Transverse colon (tissue), 4 donors: ENCODE measurements at regions not wholly inside any gene's neighbourhood (a gene's known extent, or its start where the extent isn't known, plus 50 kb on each side); places are given as distances from the start of the nearest gene placed in this dataset.
A peak's percentile ranks its signal among the peaks of the same experiment; 100 is the strongest.

ENCODE experiments used
- DNase-seq: peaks from one replicate; pipeline ENCODE4 v3.0.0-alpha.2; 2019
- H3K27ac ChIP-seq, 4 donors: fragments of 200-600 bp; sonication (generic); 2 replicates each; pipeline ENCODE4 v1.5.1; 2016 to 2018; ENCODE audit warnings: inconsistent platforms in 4 of 4
- H3K27me3 ChIP-seq: fragments of 200-600 bp; sonication (generic); 2 replicates; pipeline ENCODE4 v1.5.1; 2017; ENCODE audit warnings: inconsistent platforms
- H3K36me3 ChIP-seq, 4 donors: fragments of 200-600 bp; sonication (generic); 2 replicates each; pipeline ENCODE4 v1.5.1; 2017 to 2019; ENCODE audit warnings: inconsistent platforms in 4 of 4
- H3K4me1 ChIP-seq, 4 donors: fragments of 200-600 bp; sonication (generic); 2 replicates each; pipeline ENCODE4 v1.5.1; 2017 to 2020; ENCODE audit warnings: inconsistent platforms in 4 of 4
- H3K4me3 ChIP-seq, 4 donors: fragments of 200-600 bp; sonication (generic); 1 replicate in 1 of 4; 2 replicates in 3 of 4; pipeline versions ENCODE4 v1.5.1 to v1.6.1; 2017 to 2019; ENCODE audit warnings: inconsistent platforms in 4 of 4
- H3K9me3 ChIP-seq, 2 donors: fragments of 200-600 bp; sonication (generic); 2 replicates each; pipeline ENCODE4 v1.5.1; 2017 to 2019; ENCODE audit warnings: inconsistent platforms in 2 of 2
- CTCF ChIP-seq, 5 experiments: fragments of 200-600 bp in 3 of 5; fragments of 450-650 bp in 2 of 5; sonication (generic) in 3 of 5; IDR thresholded peaks; 1 replicate in 2 of 5; 2 replicates in 3 of 5; pipeline ENCODE4 v1.5.1; 2016 to 2017; ENCODE audit warnings: antibody characterized with exemption in 5 of 5, inconsistent platforms in 3 of 5, mild to moderate bottlenecking in 2 of 5, moderate library complexity in 1 of 5
- EP300 ChIP-seq: sonication (generic); formaldehyde crosslinking; IDR thresholded peaks from one replicate; pipeline ENCODE4 v1.6.1; 2017; ENCODE audit warnings: antibody characterized with exemption, low read depth
- POLR2A ChIP-seq: fragments of 450-650 bp; IDR thresholded peaks from one replicate; pipeline ENCODE4 v1.6.1; 2016; ENCODE audit warnings: antibody characterized with exemption, mild to moderate bottlenecking, moderate library complexity
- POLR2AphosphoS5 ChIP-seq, 3 donors: sonication (generic); formaldehyde crosslinking; IDR thresholded peaks; one replicate each; pipeline ENCODE4 v1.6.1; 2016; ENCODE audit warnings: antibody characterized with exemption in 3 of 3
- whole genome bisulfite sequencing, 2 donors: methylation state at CpG; one replicate each; pipeline ENCODE4 v1.1.5; 2018; ENCODE audit warnings: low coverage in 1 of 2; 5-methylcytosine and 5-hydroxymethylcytosine counted together
- in situ Hi-C, 4 donors: fragments of 200-750 bp; cut with MboI; loops; one replicate each; pipeline versions ENCODE4 v1.15.0 to v1.15.1; 2017; ENCODE audit warnings: low sequenced_read_pairs in 3 of 4, low pct_ligation_motif_present in 1 of 4, low pct_unique_long_range_greater_than_20kb in 1 of 4
- intact Hi-C: fragments of 100-400 bp; cut with DNase I; formaldehyde crosslinking; loops from one replicate; pipeline ENCODE4 v1.15.1; 2023; ENCODE audit warnings: low total_unique reads

GRCh38 chr5:15009420-15009819 is 137.8 kb upstream of the ANKH start:
- no peak overlapping the region for H3K4me3 ChIP-seq
- H3K27ac ChIP-seq, result peak overlapping the region; percentile 76 to 81 (median 78)
- in situ Hi-C loops (loop anchor here (10.0 to 25.0 kb wide), 6 partner anchors 55 to 1022 kb away; partner anchors contain the start of gene ANKH (in 1 of the 4)), intact Hi-C loops (no loop called here)
- DNase-seq, result no peak
- no peaks in the 10 kb centered on the region for H3K36me3 ChIP-seq
- no peaks in the 10 kb centered on the region for H3K9me3 ChIP-seq
- no peak for TF ChIP-seq CTCF (IDR thresholded peaks at IDR 0.05)
- peak; percentile 16 to 61 (median 57) for TF ChIP-seq POLR2AphosphoS5 (IDR thresholded peaks at IDR 0.05)
- peaks cover 13 to 38% (median 26%) of the 10 kb centered on the region in 4 donors for H3K4me1 ChIP-seq
- WGBS, 2 donors, result 26 to 34% methylated on average over 3 of the region's 3 CpGs
- no peaks in the 10 kb centered on the region for H3K27me3 ChIP-seq

DNA sequence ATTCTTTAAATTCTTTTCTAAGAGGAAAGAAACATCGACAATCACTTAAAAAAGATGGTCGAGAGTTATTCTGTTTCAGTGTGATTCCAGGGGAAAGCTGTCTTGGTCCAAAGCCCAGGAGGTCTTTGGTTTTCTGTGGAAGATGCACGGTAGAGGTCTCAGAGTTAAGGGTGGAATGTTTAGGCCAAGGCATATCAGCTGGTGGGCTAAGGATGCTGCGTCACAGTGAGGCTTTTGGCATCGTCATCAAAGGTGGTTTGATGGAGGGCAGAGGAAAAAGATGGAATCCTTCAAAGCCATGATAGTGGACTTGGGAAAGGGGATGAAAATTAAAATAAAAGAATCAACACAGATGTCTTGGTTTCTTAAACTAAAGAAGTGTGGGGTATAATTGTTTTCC is 137.3 kb upstream of the ANKH start:
- 60 to 71% methylated on average over 2 to 5 of the region's 5 CpGs for WGBS, 2 donors

DNA sequence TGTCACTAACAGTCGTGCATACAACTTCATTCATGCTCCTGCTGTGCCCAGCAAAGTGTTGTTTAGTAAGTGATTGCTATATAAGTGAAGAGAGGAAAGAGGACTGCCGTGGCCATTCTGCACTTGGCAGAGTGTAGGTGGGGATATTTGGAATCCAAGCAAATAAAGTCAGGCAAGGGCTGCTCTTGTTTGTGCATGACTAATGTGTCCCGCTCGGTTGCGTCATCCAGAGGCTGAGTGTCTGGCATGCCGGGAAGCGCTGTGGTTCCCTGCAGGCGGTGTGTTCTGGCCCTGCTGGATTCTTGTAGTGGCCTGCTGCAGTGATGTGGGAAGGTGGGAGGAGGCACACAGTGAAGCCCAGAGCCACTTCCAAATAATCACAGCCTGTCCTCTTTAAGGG is 136.9 kb upstream of the ANKH start:
- 7 to 43% methylated on average over 3 to 8 of the region's 8 CpGs for WGBS, 2 donors
- intact Hi-C loops, result no loop called here

More for the DNA sequence above, 137.3 kb upstream of the ANKH start:
- H3K27me3 ChIP-seq, result no peaks in the 10 kb centered on the region
- H3K4me1 ChIP-seq, result peaks cover 13 to 38% (median 26%) of the 10 kb centered on the region in 4 donors
- no peak overlapping the region for H3K4me3 ChIP-seq
- DNase-seq, result no peak
- in situ Hi-C loops, result loop anchor here (10.0 to 25.0 kb wide), 6 partner anchors 54 to 1022 kb away; partner anchors contain the start of gene ANKH (in 1 of the 4)
- intact Hi-C loops, result no loop called here
- H3K36me3 ChIP-seq, result no peaks in the 10 kb centered on the region
- TF ChIP-seq POLR2AphosphoS5 (IDR thresholded peaks at IDR 0.05) (no peak), EP300 (no peak), POLR2A (no peak), CTCF (IDR thresholded peaks at IDR 0.05) (no peak)
- no peaks in the 10 kb centered on the region for H3K9me3 ChIP-seq
- H3K27ac ChIP-seq, result peak overlapping the region; percentile 76 to 81 (median 78)

GRCh38 chr5:15007646-15008045 is 136.1 kb upstream of the ANKH start:
- Histone ChIP-seq H3K4me3 (no peak overlapping the region), H3K27ac (peak overlapping the region; percentile 76 to 81 (median 78)), H3K27me3 (no peaks in the 10 kb centered on the region), H3K9me3 (no peaks in the 10 kb centered on the region), H3K36me3 (no peaks in the 10 kb centered on the region), H3K4me1 (peaks cover 13 to 41% (median 28%) of the 10 kb centered on the region in 4 donors)
- in situ Hi-C loops (loop anchor here (10.0 to 25.0 kb wide), 6 partner anchors 53 to 1020 kb away; partner anchors contain the start of gene ANKH (in 1 of the 4)), intact Hi-C loops (no loop called here)
- DNase-seq, result no peak
- TF ChIP-seq EP300 (no peak), POLR2A (no peak), CTCF (IDR thresholded peaks at IDR 0.05) (no peak), POLR2AphosphoS5 (IDR thresholded peaks at IDR 0.05) (no peak)
- 53 to 66% methylated on average over 4 of the region's 4 CpGs for WGBS, 2 donors

More for the DNA sequence above, 136.9 kb upstream of the ANKH start:
- H3K36me3 ChIP-seq, result no peaks in the 10 kb centered on the region
- H3K4me3 ChIP-seq, result no peak overlapping the region
- in situ Hi-C loops, result loop anchor here (10.0 to 25.0 kb wide), 6 partner anchors 54 to 1021 kb away; partner anchors contain the start of gene ANKH (in 1 of the 4)
- no peaks in the 10 kb centered on the region for H3K9me3 ChIP-seq
- H3K4me1 ChIP-seq, result peaks cover 13 to 38% (median 27%) of the 10 kb centered on the region in 4 donors
- peak overlapping the region; percentile 76 to 81 (median 78) for H3K27ac ChIP-seq
- TF ChIP-seq POLR2A (no peak), POLR2AphosphoS5 (IDR thresholded peaks at IDR 0.05) (peak; percentile 59 to 73 (median 71))
- H3K27me3 ChIP-seq, result no peaks in the 10 kb centered on the region
- DNase-seq, result peak; percentile 87

- Histone ChIP-seq H3K9me3 (no peaks in the 10 kb centered on the region), H3K4me1 (peaks cover 12 to 31% (median 20%) of the 10 kb centered on the region in 4 donors), H3K27ac (no peak overlapping the region), H3K36me3 (no peaks in the 10 kb centered on the region), H3K4me3 (no peak overlapping the region), H3K27me3 (no peaks in the 10 kb centered on the region)
- TF ChIP-seq EP300, result no peak
- intact Hi-C loops (no loop called here), in situ Hi-C loops (loop anchor here (5.0 to 25.0 kb wide), 9 partner anchors 50 to 1017 kb away; partner anchors contain the start of gene ANKH (in 1 of the 4))
- no peak for DNase-seq
Observed at GRCh38 chr5:15004506-15004905, 132.9 kb upstream of the ANKH start.
